Activated B cell treated with CpG ODN at 0.5 μM for 24 hours (primary cell): ENCODE measurements at regions not wholly inside any gene's neighbourhood (a gene's known extent, or its start where the extent isn't known, plus 50 kb on each side); places are given as distances from the start of the nearest gene placed in this dataset.
"Not testable (repeated sequence)": the region's sequence is repeated elsewhere in the genome, so short reads cannot be mapped to it uniquely, and the experiment has no call there.

Experiments used
- ATAC-seq: fragments of 200-7000 bp; cut with Tn5 transposase; one replicate; pipeline ENCODE4 v1.10.0; 2021; ENCODE audit warnings: low read depth, mild to moderate bottlenecking, moderate library complexity
- CTCF ChIA-PET: fragments of 350-600 bp; sonication (Branson Sonifier 250); formaldehyde crosslinking; loops from one replicate; lab custom pipeline; 2021; ENCODE audit warnings: antibody characterized with exemption; lab: Charles Lee
- POLR2A ChIA-PET: fragments of 350-600 bp; sonication (Branson Sonifier 250); formaldehyde crosslinking; loops from one replicate; lab custom pipeline; 2021; ENCODE audit warnings: antibody characterized with exemption; lab: Charles Lee
- DNase-seq: peaks from one replicate; pipeline ENCODE4 v3.0.0; 2022
- H3K27ac Mint-ChIP-seq: one replicate; pipeline ENCODE4 v1.8.0; 2020; ENCODE audit warnings: mixed read lengths
- H3K27me3 Mint-ChIP-seq: one replicate; pipeline ENCODE4 v1.8.0; 2021; ENCODE audit warnings: mixed read lengths
- H3K36me3 Mint-ChIP-seq: one replicate; pipeline ENCODE4 v1.8.0; 2021; ENCODE audit warnings: low read depth, mixed read lengths
- H3K4me1 Mint-ChIP-seq: one replicate; pipeline ENCODE4 v1.8.0; 2021; ENCODE audit warnings: mixed read lengths
- H3K4me3 Mint-ChIP-seq: one replicate; pipeline ENCODE4 v1.8.0; 2020; ENCODE audit warnings: mild to moderate bottlenecking, mixed read lengths
- H3K9me3 Mint-ChIP-seq: one replicate; pipeline ENCODE4 v1.8.0; 2020; ENCODE audit warnings: mixed read lengths
- intact Hi-C: fragments of 100-400 bp; cut with micrococcal nuclease; formaldehyde crosslinking; loops from one replicate; pipeline ENCODE4 v1.15.1; 2024
- TF ChIP-seq, protein P1 (sequence below): fragments of 200-600 bp; IDR thresholded peaks from one replicate; pipeline ENCODE4 v1.8.0; 2022; ENCODE audit warnings: antibody characterized with exemption, mild to moderate bottlenecking

DNA sequence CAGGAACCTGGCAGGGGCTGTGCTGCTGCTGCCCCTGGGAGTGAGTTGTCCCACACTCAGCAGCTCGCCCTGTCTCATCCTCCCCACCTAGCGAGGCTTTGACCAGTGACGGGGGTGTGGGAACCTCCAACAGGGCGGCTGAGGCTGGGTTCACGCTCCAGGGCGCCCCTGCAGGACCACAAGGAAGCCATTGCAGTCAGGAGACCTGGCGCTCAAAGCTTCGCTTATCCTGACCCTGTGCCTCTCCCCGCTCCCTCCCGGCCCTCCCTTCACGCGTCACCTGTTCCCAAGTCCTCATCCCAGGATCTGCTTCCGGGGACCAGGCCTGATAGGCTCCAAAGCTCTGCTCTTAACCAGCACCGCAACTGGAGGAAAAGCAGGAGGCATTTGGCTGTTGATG lies 272.0 kb upstream of the SFSWAP start:
- H3K4me1 Mint-ChIP-seq, result no peaks in the 10 kb centered on the region
- no peaks in the 10 kb centered on the region for H3K36me3 Mint-ChIP-seq
- H3K9me3 Mint-ChIP-seq, result no peaks in the 10 kb centered on the region
- CTCF ChIA-PET, result no interaction called here
- intact Hi-C loops, result no loop called here
- peaks cover 15% of the 10 kb centered on the region for H3K27me3 Mint-ChIP-seq
- ATAC-seq (no peak), DNase-seq (no peak)
- no peak overlapping the region for H3K27ac Mint-ChIP-seq
- TF ChIP-seq, protein P1, sequence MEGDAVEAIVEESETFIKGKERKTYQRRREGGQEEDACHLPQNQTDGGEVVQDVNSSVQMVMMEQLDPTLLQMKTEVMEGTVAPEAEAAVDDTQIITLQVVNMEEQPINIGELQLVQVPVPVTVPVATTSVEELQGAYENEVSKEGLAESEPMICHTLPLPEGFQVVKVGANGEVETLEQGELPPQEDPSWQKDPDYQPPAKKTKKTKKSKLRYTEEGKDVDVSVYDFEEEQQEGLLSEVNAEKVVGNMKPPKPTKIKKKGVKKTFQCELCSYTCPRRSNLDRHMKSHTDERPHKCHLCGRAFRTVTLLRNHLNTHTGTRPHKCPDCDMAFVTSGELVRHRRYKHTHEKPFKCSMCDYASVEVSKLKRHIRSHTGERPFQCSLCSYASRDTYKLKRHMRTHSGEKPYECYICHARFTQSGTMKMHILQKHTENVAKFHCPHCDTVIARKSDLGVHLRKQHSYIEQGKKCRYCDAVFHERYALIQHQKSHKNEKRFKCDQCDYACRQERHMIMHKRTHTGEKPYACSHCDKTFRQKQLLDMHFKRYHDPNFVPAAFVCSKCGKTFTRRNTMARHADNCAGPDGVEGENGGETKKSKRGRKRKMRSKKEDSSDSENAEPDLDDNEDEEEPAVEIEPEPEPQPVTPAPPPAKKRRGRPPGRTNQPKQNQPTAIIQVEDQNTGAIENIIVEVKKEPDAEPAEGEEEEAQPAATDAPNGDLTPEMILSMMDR, result no peak
- POLR2A ChIA-PET, result no interaction called here
- no peak overlapping the region for H3K4me3 Mint-ChIP-seq

DNA sequence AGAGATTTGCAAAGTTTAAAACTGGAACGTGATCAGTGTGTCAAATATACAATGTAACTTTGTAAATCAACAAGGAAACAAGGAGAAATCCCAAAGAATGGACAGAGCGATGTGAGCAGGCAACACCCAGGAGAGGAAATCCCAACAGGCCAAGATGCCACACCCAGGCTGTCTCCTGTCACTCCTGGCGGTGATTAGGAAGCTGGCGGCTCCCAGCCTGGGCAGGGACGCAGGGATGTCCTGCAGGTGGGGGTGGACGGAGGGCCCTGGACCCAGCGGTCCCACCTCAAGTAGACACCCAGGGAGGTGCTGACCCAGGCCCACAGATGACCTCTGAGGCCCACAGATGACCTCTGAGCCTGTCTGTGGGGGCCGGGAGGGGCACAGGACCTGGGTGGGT lies 271.1 kb upstream of the SFSWAP start:
- CTCF ChIA-PET, H3K4me1 Mint-ChIP-seq, H3K4me3 Mint-ChIP-seq, H3K27me3 Mint-ChIP-seq, intact Hi-C loops, H3K36me3 Mint-ChIP-seq, H3K27ac Mint-ChIP-seq, ATAC-seq, POLR2A ChIA-PET, H3K9me3 Mint-ChIP-seq, DNase-seq: not testable (repeated sequence)

DNA sequence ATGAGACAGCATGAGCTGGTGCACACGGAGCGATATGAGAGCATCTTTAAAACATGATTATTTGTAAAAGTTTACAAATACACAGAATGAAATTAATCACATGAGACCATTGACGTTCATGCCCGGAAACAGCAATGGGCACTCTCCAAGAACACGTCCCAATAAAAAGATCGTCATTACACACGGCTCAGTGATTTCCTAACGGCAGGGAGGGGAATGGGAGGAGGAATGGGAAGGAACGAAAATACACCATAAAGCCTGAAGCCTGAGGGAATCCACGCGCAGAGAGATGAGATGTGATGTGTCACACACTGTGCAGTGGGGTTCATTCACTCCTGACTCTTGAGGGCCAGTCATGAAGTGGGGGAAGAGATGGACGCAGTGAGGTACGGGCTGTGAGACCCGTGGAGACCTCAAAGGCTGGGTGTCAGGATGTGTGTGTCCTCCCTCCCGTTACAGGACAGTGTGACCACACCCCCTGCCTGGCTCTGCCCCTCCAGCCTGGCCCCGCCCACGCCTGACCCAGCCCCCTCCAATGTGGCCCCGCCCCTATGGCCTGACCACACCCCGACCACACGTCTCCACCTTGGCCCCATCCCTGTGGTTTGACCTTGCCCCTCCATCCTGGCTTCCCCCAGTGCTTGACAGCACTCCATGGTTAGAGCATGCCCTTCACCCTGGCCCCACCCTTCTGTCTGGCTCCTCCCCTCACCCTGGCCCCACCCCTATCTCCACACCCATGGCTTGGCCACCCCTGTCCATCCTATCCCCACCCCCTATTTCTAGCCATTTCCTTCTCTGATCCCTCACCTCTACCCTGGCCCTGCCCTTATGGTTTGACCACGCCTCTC lies 270.5 kb upstream of the SFSWAP start:
- H3K4me3 Mint-ChIP-seq, CTCF ChIA-PET, intact Hi-C loops, H3K27ac Mint-ChIP-seq, H3K36me3 Mint-ChIP-seq, H3K27me3 Mint-ChIP-seq, DNase-seq, H3K9me3 Mint-ChIP-seq, POLR2A ChIA-PET, H3K4me1 Mint-ChIP-seq: not testable (repeated sequence)
- peak; percentile 14 for ATAC-seq

GRCh38 chr12:131441060-131441396 lies 269.9 kb upstream of the SFSWAP start:
- ChIA-PET CTCF (no interaction called here), POLR2A (no interaction called here)
- no peak overlapping the region for H3K4me3 Mint-ChIP-seq
- ATAC-seq (no peak), DNase-seq (no peak)
- no peaks in the 10 kb centered on the region for H3K36me3 Mint-ChIP-seq
- H3K27me3 Mint-ChIP-seq, result peaks cover 3% of the 10 kb centered on the region
- intact Hi-C loops, result no loop called here
- H3K27ac Mint-ChIP-seq, result no peak overlapping the region
- TF ChIP-seq, protein P1, result no peak
- no peaks in the 10 kb centered on the region for H3K9me3 Mint-ChIP-seq
- no peaks in the 10 kb centered on the region for H3K4me1 Mint-ChIP-seq

DNA sequence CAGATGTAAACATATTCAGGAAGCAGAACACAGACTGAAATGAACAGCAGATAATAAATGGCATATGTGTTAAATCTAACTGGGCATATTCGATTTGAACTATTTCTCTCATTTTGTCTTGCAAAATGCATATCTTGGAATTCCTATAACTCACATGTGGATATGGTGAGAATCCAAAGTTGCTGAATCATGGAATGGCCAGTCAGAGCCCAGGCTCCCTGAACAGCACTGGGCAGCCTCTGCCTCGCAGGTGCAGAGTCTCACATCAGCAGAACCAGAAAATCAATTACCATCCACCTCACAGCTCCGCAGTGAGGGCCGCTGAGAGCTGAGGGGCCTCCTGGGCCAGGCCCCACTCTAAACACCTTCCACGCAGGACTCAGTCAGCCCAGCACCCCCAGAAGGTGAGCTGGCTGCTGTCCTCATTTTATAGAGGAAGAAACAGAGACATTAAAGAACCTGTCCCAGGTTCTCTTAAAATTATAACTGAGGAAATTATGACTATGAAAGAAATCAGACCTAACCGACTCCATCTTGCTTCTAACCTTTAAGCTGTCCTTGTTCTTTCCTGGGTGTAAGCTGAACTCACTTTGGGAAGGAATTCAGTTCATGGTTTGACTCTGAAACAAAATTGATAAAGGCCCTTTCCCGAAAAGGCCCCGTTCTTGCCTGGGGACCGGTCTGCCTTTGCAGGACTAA lies 269.1 kb upstream of the SFSWAP start:
- no peak for ATAC-seq
- no peak overlapping the region for H3K4me3 Mint-ChIP-seq
- no peaks in the 10 kb centered on the region for H3K27me3 Mint-ChIP-seq
- TF ChIP-seq, protein P1, result no peak
- POLR2A ChIA-PET, result no interaction called here
- intact Hi-C loops, result no loop called here
- CTCF ChIA-PET, result no interaction called here
- no peaks in the 10 kb centered on the region for H3K36me3 Mint-ChIP-seq
- H3K27ac Mint-ChIP-seq, result no peak overlapping the region
- H3K4me1 Mint-ChIP-seq, result no peaks in the 10 kb centered on the region
- no peaks in the 10 kb centered on the region for H3K9me3 Mint-ChIP-seq
- DNase-seq, result no peak

- no peak for ATAC-seq
- ChIA-PET CTCF (no interaction called here), POLR2A (no interaction called here)
- TF ChIP-seq, protein P1, result no peak
- DNase-seq, result no peak
- no peaks in the 10 kb centered on the region for H3K36me3 Mint-ChIP-seq
- H3K27ac Mint-ChIP-seq, result no peak overlapping the region
- no peaks in the 10 kb centered on the region for H3K9me3 Mint-ChIP-seq
- H3K4me1 Mint-ChIP-seq, result no peaks in the 10 kb centered on the region
- H3K27me3 Mint-ChIP-seq, result no peaks in the 10 kb centered on the region
- no peak overlapping the region for H3K4me3 Mint-ChIP-seq
- intact Hi-C loops, result no loop called here
Observed at GRCh38 chr12:131442337-131442918, 268.5 kb upstream of the SFSWAP start.
